Naive thymus-derived CD4-positive, alpha-beta T cell (primary cell): ENCODE measurements at regions not wholly inside any gene's neighbourhood (a gene's known extent, or its start where the extent isn't known, plus 50 kb on each side); places are given as distances from the start of the nearest gene placed in this dataset.
"Not testable (repeated sequence)": the region's sequence is repeated elsewhere in the genome, so short reads cannot be mapped to it uniquely, and the experiment has no call there.

Source experiments
- ATAC-seq: fragments of 150-1000 bp; cut with Tn5 transposase; 2 replicates; pipeline ENCODE4 v1.10.0; 2021; ENCODE audit warnings: mild to moderate bottlenecking, moderate library complexity
- CTCF ChIA-PET: fragments of 350-600 bp; sonication (Branson Sonifier 250); formaldehyde crosslinking; loops from one replicate; lab custom pipeline; 2021; ENCODE audit warnings: antibody characterized with exemption; lab: Charles Lee
- POLR2A ChIA-PET: fragments of 350-600 bp; sonication (Branson Sonifier 250); formaldehyde crosslinking; loops from one replicate; lab custom pipeline; 2021; ENCODE audit warnings: antibody characterized with exemption, inconsistent platforms; lab: Charles Lee
- DNase-seq, 9 donors: peaks; one replicate each; pipeline versions ENCODE4 v3.0.0 to v3.0.0-alpha.2; 2020 to 2022; ENCODE audit warnings: mixed read lengths in 1 of 9
- H3K27ac ChIP-seq: one replicate; pipeline ENCODE4 v1.7.0; 2013; ENCODE audit warnings: mild to moderate bottlenecking, low read depth, low read length, moderate library complexity
- H3K27me3 ChIP-seq, 2 donors: one replicate each; pipeline ENCODE4 v1.7.0; 2013; ENCODE audit warnings: low read length in 2 of 2, mild to moderate bottlenecking in 2 of 2, moderate library complexity in 2 of 2; ENCODE audit not compliant: control insufficient read depth in 2 of 2, insufficient read depth in 2 of 2
- H3K36me3 ChIP-seq, 3 experiments: 1 replicate in 2 of 3; 2 replicates in 1 of 3; pipeline ENCODE4 v1.7.0; 2013; ENCODE audit warnings: low read length in 3 of 3, mild to moderate bottlenecking in 3 of 3, moderate library complexity in 1 of 3; ENCODE audit not compliant: insufficient read depth in 3 of 3, control insufficient read depth in 2 of 3
- H3K4me1 ChIP-seq, 2 donors: one replicate each; pipeline ENCODE4 v1.7.0; 2013; ENCODE audit warnings: low read length in 2 of 2, mild to moderate bottlenecking in 2 of 2, moderate library complexity in 1 of 2; ENCODE audit not compliant: control insufficient read depth in 2 of 2, insufficient read depth in 2 of 2
- H3K4me3 ChIP-seq: 2 replicates; pipeline ENCODE4 v1.7.0; 2013; ENCODE audit warnings: mild to moderate bottlenecking, low read length
- H3K9me3 ChIP-seq, 3 experiments: 1 replicate in 2 of 3; 2 replicates in 1 of 3; pipeline ENCODE4 v1.7.0; 2013; ENCODE audit warnings: low read length in 3 of 3; ENCODE audit not compliant: control insufficient read depth in 2 of 3
- H3K27ac Mint-ChIP-seq, 9 donors: one replicate each; pipeline ENCODE4 v1.8.0; 2020 to 2022; ENCODE audit warnings: mixed read lengths in 9 of 9, mild to moderate bottlenecking in 8 of 9, moderate library complexity in 5 of 9, inconsistent platforms in 2 of 9
- H3K27me3 Mint-ChIP-seq, 5 donors: one replicate each; pipeline ENCODE4 v1.8.0; 2021 to 2022; ENCODE audit warnings: mixed read lengths in 5 of 5, mild to moderate bottlenecking in 1 of 5
- H3K36me3 Mint-ChIP-seq, 5 donors: one replicate each; pipeline ENCODE4 v1.8.0; 2020 to 2022; ENCODE audit warnings: mixed read lengths in 5 of 5, mild to moderate bottlenecking in 3 of 5, inconsistent platforms in 1 of 5
- H3K4me1 Mint-ChIP-seq, 7 donors: one replicate each; pipeline ENCODE4 v1.8.0; 2020 to 2022; ENCODE audit warnings: mixed read lengths in 7 of 7, mild to moderate bottlenecking in 3 of 7, inconsistent platforms in 1 of 7
- H3K4me3 Mint-ChIP-seq, 10 donors: one replicate each; pipeline ENCODE4 v1.8.0; 2020 to 2022; ENCODE audit warnings: mild to moderate bottlenecking in 10 of 10, mixed read lengths in 10 of 10, moderate library complexity in 6 of 10, inconsistent platforms in 2 of 10
- H3K9me3 Mint-ChIP-seq, 11 donors: one replicate each; pipeline ENCODE4 v1.8.0; 2020 to 2022; ENCODE audit warnings: mixed read lengths in 11 of 11, mild to moderate bottlenecking in 4 of 11, inconsistent platforms in 1 of 11, moderate library complexity in 1 of 11
- intact Hi-C, 2 donors: fragments of 100-400 bp; cut with micrococcal nuclease; formaldehyde crosslinking; loops; one replicate each; pipeline ENCODE4 v1.15.1; 2023

DNA sequence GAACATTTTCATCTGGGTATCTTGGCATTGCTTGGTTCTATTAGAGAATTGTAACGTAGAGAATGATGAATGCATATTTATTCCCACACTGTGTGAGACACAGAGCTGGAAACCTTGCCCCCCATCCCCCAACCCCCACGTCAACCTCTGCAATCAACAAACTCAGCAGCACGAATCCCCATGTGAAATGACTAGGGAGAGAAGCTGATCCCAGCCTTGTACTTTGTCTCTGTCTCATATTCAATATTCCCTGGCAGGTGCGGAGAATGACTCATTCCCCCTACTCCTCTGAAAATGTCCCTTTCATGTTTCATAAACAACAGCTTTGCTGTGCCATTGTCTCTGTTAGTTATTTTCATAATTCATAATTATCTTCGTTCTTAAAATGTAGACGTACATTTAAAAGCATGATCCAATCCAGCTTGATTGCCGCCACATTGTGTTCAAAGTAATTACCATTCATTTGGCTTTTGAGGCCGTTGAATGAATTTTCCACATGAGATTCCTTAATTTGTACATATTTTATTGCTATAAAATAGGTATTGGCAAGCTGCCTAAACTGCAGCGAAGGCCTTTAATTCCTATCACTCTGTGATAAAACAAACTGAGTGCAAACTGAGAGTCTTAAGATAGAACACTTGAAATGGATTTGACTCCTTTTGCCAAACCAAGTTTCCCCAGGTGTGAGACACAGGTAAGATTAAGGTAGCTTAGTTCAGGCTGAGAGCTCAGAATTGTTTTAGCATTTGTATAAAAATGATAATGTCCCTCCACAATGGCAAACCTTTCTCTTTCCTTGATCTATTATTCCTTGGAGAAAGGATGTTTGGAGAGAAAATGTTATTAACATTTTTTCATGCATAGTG, 920.2 kb downstream of the TYW1 start:
- Histone ChIP-seq H3K4me3 (no peak overlapping the region), H3K36me3 (no peaks in the 10 kb centered on the region), H3K27me3 (no peaks in the 10 kb centered on the region), H3K9me3 (peaks cover 0 to 7% (median 0%) of the 10 kb centered on the region in 3 experiments), H3K27ac (no peak overlapping the region), H3K4me1 (peaks cover 0 to 3% of the 10 kb centered on the region in 2 donors)
- Mint-ChIP-seq H3K36me3 (peaks cover 0 to 11% (median 4%) of the 10 kb centered on the region in 5 donors), H3K9me3 (peaks cover 4 to 83% (median 37%) of the 10 kb centered on the region in 11 donors), H3K27ac (no peak overlapping the region), H3K4me3 (no peak overlapping the region), H3K4me1 (peaks cover 0 to 15% (median 5%) of the 10 kb centered on the region in 7 donors), H3K27me3 (no peaks in the 10 kb centered on the region)
- ATAC-seq (no peak), DNase-seq (no peak)
- POLR2A ChIA-PET = no interaction called here
- CTCF ChIA-PET = no interaction called here
- intact Hi-C loops = no loop called here

GRCh38 chr7:67917437-67917755, 920.8 kb downstream of the TYW1 start:
- Histone ChIP-seq H3K36me3 (no peaks in the 10 kb centered on the region), H3K4me1 (peaks cover 0 to 3% of the 10 kb centered on the region in 2 donors), H3K27ac (no peak overlapping the region), H3K4me3 (no peak overlapping the region), H3K9me3 (peaks cover 0 to 7% (median 0%) of the 10 kb centered on the region in 3 experiments), H3K27me3 (no peaks in the 10 kb centered on the region)
- H3K4me3 Mint-ChIP-seq = no peak overlapping the region
- ChIA-PET CTCF (no interaction called here), POLR2A (no interaction called here)
- H3K4me1 Mint-ChIP-seq = peaks cover 0 to 15% (median 5%) of the 10 kb centered on the region in 7 donors
- DNase-seq (no peak), ATAC-seq (no peak)
- no peak overlapping the region for H3K27ac Mint-ChIP-seq
- peaks cover 4 to 84% (median 38%) of the 10 kb centered on the region in 11 donors for H3K9me3 Mint-ChIP-seq
- peaks cover 0 to 11% (median 4%) of the 10 kb centered on the region in 5 donors for H3K36me3 Mint-ChIP-seq
- H3K27me3 Mint-ChIP-seq = no peaks in the 10 kb centered on the region
- intact Hi-C loops = no loop called here

- peaks cover 4 to 81% (median 38%) of the 10 kb centered on the region in 11 donors for H3K9me3 Mint-ChIP-seq
- POLR2A ChIA-PET = no interaction called here
- Histone ChIP-seq H3K9me3 (peaks cover 0 to 7% (median 0%) of the 10 kb centered on the region in 3 experiments), H3K4me1 (peaks cover 0 to 3% of the 10 kb centered on the region in 2 donors), H3K27me3 (no peaks in the 10 kb centered on the region), H3K27ac (no peak overlapping the region), H3K36me3 (no peaks in the 10 kb centered on the region), H3K4me3 (no peak overlapping the region)
- intact Hi-C loops = no loop called here
- peaks cover 0 to 15% (median 5%) of the 10 kb centered on the region in 7 donors for H3K4me1 Mint-ChIP-seq
- H3K27me3 Mint-ChIP-seq = no peaks in the 10 kb centered on the region
- peaks cover 0 to 11% (median 4%) of the 10 kb centered on the region in 5 donors for H3K36me3 Mint-ChIP-seq
- DNase-seq = peak in 4 of 9 donors; percentile 0 to 26 (median 9)
- peak overlapping the region in 5 of 10 donors; percentile 41 to 75 (median 68) for H3K4me3 Mint-ChIP-seq
- no peak for ATAC-seq
- H3K27ac Mint-ChIP-seq = peak overlapping the region in 6 of 9 donors; percentile 19 to 80 (median 49)
- CTCF ChIA-PET = no interaction called here
These were observed 921.5 kb downstream of the TYW1 start for GRCh38 chr7:67918158-67918557.

GRCh38 chr7:67923286-67923685, 926.7 kb downstream of the TYW1 start:
- ATAC-seq (no peak), DNase-seq (no peak)
- intact Hi-C loops = no loop called here
- H3K9me3 Mint-ChIP-seq = peaks cover 0 to 56% (median 26%) of the 10 kb centered on the region in 11 donors
- H3K36me3 Mint-ChIP-seq = peaks cover 0 to 3% (median 0%) of the 10 kb centered on the region in 5 donors
- H3K27ac ChIP-seq = no peak overlapping the region
- H3K4me3 Mint-ChIP-seq = no peak overlapping the region
- peaks cover 0 to 10% (median 5%) of the 10 kb centered on the region in 7 donors for H3K4me1 Mint-ChIP-seq
- POLR2A ChIA-PET = no interaction called here
- no peaks in the 10 kb centered on the region for H3K27me3 Mint-ChIP-seq
- H3K4me3 ChIP-seq = no peak overlapping the region
- H3K27me3 ChIP-seq = no peaks in the 10 kb centered on the region
- H3K4me1 ChIP-seq = peaks cover 0 to 3% of the 10 kb centered on the region in 2 donors
- no peaks in the 10 kb centered on the region for H3K36me3 ChIP-seq
- H3K27ac Mint-ChIP-seq = no peak overlapping the region
- CTCF ChIA-PET = no interaction called here
- peaks cover 0 to 4% (median 0%) of the 10 kb centered on the region in 3 experiments for H3K9me3 ChIP-seq

- Histone ChIP-seq H3K27me3 (no peaks in the 10 kb centered on the region), H3K36me3 (no peaks in the 10 kb centered on the region), H3K9me3 (no peaks in the 10 kb centered on the region), H3K27ac (no peak overlapping the region), H3K4me1 (no peaks in the 10 kb centered on the region), H3K4me3 (no peak overlapping the region)
- H3K9me3 Mint-ChIP-seq = peaks cover 0 to 35% (median 16%) of the 10 kb centered on the region in 11 donors
- CTCF ChIA-PET = no interaction called here
- H3K4me3 Mint-ChIP-seq = no peak overlapping the region
- intact Hi-C loops = no loop called here
- POLR2A ChIA-PET = no interaction called here
- ATAC-seq (no peak), DNase-seq (no peak)
- no peaks in the 10 kb centered on the region for H3K4me1 Mint-ChIP-seq
- H3K27ac Mint-ChIP-seq = no peak overlapping the region
- H3K27me3 Mint-ChIP-seq = no peaks in the 10 kb centered on the region
- H3K36me3 Mint-ChIP-seq = peaks cover 0 to 3% (median 0%) of the 10 kb centered on the region in 5 donors
These were observed 931.5 kb downstream of the TYW1 start for GRCh38 chr7:67928141-67928540.

- H3K4me3 ChIP-seq, H3K4me1 Mint-ChIP-seq, DNase-seq, ATAC-seq, H3K4me1 ChIP-seq, H3K36me3 ChIP-seq, H3K27ac ChIP-seq, H3K36me3 Mint-ChIP-seq, CTCF ChIA-PET, H3K27me3 ChIP-seq, H3K27ac Mint-ChIP-seq, H3K9me3 ChIP-seq, H3K27me3 Mint-ChIP-seq, intact Hi-C loops, POLR2A ChIA-PET, H3K4me3 Mint-ChIP-seq: not testable (repeated sequence)
- H3K9me3 Mint-ChIP-seq = peaks cover 0 to 23% (median 9%) of the 10 kb centered on the region in 11 donors
These were observed 939.8 kb downstream of the TYW1 start for GRCh38 chr7:67936447-67936846.
